ENCODE measurements at regions not wholly inside any gene's neighbourhood (a gene's known extent, or its start where the extent isn't known, plus 50 kb on each side); places are given as distances from the start of the nearest gene placed in this dataset.
A peak's percentile ranks its signal among the peaks of the same experiment; 100 is the strongest.
"Not testable (repeated sequence)": the region's sequence is repeated elsewhere in the genome, so short reads cannot be mapped to it uniquely, and the experiment has no call there.

GRCh38 chr4:146124023-146124680, 51.4 kb upstream of the LSM6 start:
- DNase-seq, result no peak

GRCh38 chr4:146123231-146123630, 52.3 kb upstream of the LSM6 start:
- no peak for DNase-seq

GRCh38 chr4:146122398-146122797, 53.1 kb upstream of the LSM6 start:
- no peak for DNase-seq

GRCh38 chr4:146121757-146122156, 53.8 kb upstream of the LSM6 start:
- no peak for DNase-seq

GRCh38 chr4:146119845-146120404, 55.6 kb upstream of the LSM6 start:
- no peak for DNase-seq

- no peak for DNase-seq
Observed at GRCh38 chr4:146114066-146114465, 61.5 kb upstream of the LSM6 start.

GRCh38 chr4:146113171-146113570, 62.3 kb upstream of the LSM6 start:
- DNase-seq, result no peak

- no peak for DNase-seq
Observed at GRCh38 chr4:146112389-146112788, 63.1 kb upstream of the LSM6 start.

GRCh38 chr4:146110871-146111485, 64.5 kb upstream of the LSM6 start:
- DNase-seq, result no peak

GRCh38 chr4:146108756-146109155, 66.8 kb upstream of the LSM6 start:
- DNase-seq, result no peak

- DNase-seq, result no peak
Observed at GRCh38 chr4:146107587-146108240, 67.8 kb upstream of the LSM6 start.

- DNase-seq, result no peak
Observed at GRCh38 chr4:146105464-146105863, 70.1 kb upstream of the LSM6 start.

GRCh38 chr4:146104541-146104940, 71.0 kb upstream of the LSM6 start:
- no peak for DNase-seq

- DNase-seq, result not testable (repeated sequence)
Observed at GRCh38 chr4:146104052-146104451, 71.5 kb upstream of the LSM6 start.

GRCh38 chr4:146099585-146099984, 75.9 kb upstream of the LSM6 start:
- DNase-seq, result no peak

- no peak for DNase-seq
Observed at GRCh38 chr4:146098978-146099377, 76.5 kb upstream of the LSM6 start.

- DNase-seq, result no peak
Observed at GRCh38 chr4:146098397-146098796, 77.1 kb upstream of the LSM6 start.

- no peak for DNase-seq
Observed at GRCh38 chr4:146096371-146096770, 79.1 kb upstream of the LSM6 start.

- peak; percentile 48 for DNase-seq
Observed at GRCh38 chr4:146095860-146096259, 79.7 kb upstream of the LSM6 start.

GRCh38 chr4:146095091-146095690, 80.3 kb upstream of the LSM6 start:
- peak; percentile 35 for DNase-seq

- no peak for DNase-seq
Observed at GRCh38 chr4:146088690-146089089, 86.8 kb upstream of the LSM6 start.

- no peak for DNase-seq
Observed at GRCh38 chr4:146087856-146088255, 87.7 kb upstream of the LSM6 start.

GRCh38 chr4:146076081-146076480, 99.4 kb upstream of the LSM6 start:
- DNase-seq, result peak; percentile 80

GRCh38 chr4:146073517-146073916, 102.0 kb upstream of the LSM6 start:
- DNase-seq, result no peak

All from kidney glomerular epithelial cell (primary cell).